HG03097 (cell line): ENCODE measurements at regions not wholly inside any gene's neighbourhood (a gene's known extent, or its start where the extent isn't known, plus 50 kb on each side); places are given as distances from the start of the nearest gene placed in this dataset.

Source experiments
- ATAC-seq: cut with Tn5 transposase; IDR thresholded peaks from one replicate; pipeline ENCODE4 v1.9.1; 2021; ENCODE audit not compliant: unreplicated experiment, low FRiP score

GRCh38 chr6:11926594-11927407, 85.3 kb upstream of the HIVEP1 start:
- ATAC-seq, result no peak

- ATAC-seq, result no peak
These were observed 86.3 kb upstream of the HIVEP1 start for GRCh38 chr6:11925805-11926204.

- ATAC-seq, result no peak
These were observed 88.5 kb upstream of the HIVEP1 start for GRCh38 chr6:11923621-11924020.

GRCh38 chr6:11922901-11923300, 89.2 kb upstream of the HIVEP1 start:
- no peak for ATAC-seq

- ATAC-seq, result no peak
These were observed 90.4 kb upstream of the HIVEP1 start for GRCh38 chr6:11921751-11922150.

GRCh38 chr6:11921017-11921438, 91.1 kb upstream of the HIVEP1 start:
- ATAC-seq, result no peak

- ATAC-seq, result no peak
These were observed 91.5 kb upstream of the HIVEP1 start for GRCh38 chr6:11920566-11920965.

- ATAC-seq, result no peak
These were observed 92.2 kb upstream of the HIVEP1 start for GRCh38 chr6:11919771-11920440.

GRCh38 chr6:11918739-11919605, 93.1 kb upstream of the HIVEP1 start:
- ATAC-seq, result no peak

- ATAC-seq, result no peak
These were observed 94.0 kb upstream of the HIVEP1 start for GRCh38 chr6:11917951-11918738.

GRCh38 chr6:11912420-11912819, 99.7 kb upstream of the HIVEP1 start:
- no peak for ATAC-seq

GRCh38 chr6:11911538-11911937, 100.6 kb upstream of the HIVEP1 start:
- no peak for ATAC-seq

- no peak for ATAC-seq
These were observed 102.4 kb upstream of the HIVEP1 start for GRCh38 chr6:11909696-11910132.

GRCh38 chr6:11908436-11909105, 103.5 kb upstream of the HIVEP1 start:
- no peak for ATAC-seq

- no peak for ATAC-seq
These were observed 108.5 kb upstream of the HIVEP1 start for GRCh38 chr6:11903645-11904044.

- no peak for ATAC-seq
These were observed 109.6 kb upstream of the HIVEP1 start for GRCh38 chr6:11902527-11902926.

- ATAC-seq, result no peak
These were observed 111.2 kb upstream of the HIVEP1 start for GRCh38 chr6:11900662-11901598.

- no peak for ATAC-seq
These were observed 112.5 kb upstream of the HIVEP1 start for GRCh38 chr6:11899645-11900044.

- no peak for ATAC-seq
These were observed 115.6 kb upstream of the ADTRP start for GRCh38 chr6:11894212-11894611.
